HG02938 (cell line): ENCODE measurements at regions not wholly inside any gene's neighbourhood (a gene's known extent, or its start where the extent isn't known, plus 50 kb on each side); places are given as distances from the start of the nearest gene placed in this dataset.
"Not testable (repeated sequence)": the region's sequence is repeated elsewhere in the genome, so short reads cannot be mapped to it uniquely, and the experiment has no call there.

Experiments
- ATAC-seq: cut with Tn5 transposase; IDR thresholded peaks from one replicate; pipeline ENCODE4 v1.9.1; 2021; ENCODE audit warnings: mild to moderate bottlenecking, moderate library complexity; ENCODE audit not compliant: unreplicated experiment

DNA sequence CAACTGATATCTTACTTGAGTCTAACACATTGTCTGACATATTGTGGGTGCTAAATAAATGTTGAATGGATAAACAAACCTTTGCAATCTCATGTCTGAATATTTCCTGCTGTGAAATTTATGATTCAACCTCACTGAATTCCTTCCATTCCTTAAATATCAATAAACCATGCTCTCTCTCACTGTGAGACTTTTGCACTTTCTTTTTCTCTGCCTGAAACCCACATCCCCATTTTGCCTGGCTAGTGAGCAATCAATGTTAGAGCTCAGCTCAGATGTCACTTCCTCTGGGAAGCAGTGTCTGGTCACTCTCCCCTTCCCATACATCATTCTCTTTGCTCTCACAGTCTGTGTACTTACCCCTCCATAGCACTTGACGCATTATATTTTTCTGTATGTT lies 383.7 kb upstream of the TRPC7 start:
- ATAC-seq: no peak

DNA sequence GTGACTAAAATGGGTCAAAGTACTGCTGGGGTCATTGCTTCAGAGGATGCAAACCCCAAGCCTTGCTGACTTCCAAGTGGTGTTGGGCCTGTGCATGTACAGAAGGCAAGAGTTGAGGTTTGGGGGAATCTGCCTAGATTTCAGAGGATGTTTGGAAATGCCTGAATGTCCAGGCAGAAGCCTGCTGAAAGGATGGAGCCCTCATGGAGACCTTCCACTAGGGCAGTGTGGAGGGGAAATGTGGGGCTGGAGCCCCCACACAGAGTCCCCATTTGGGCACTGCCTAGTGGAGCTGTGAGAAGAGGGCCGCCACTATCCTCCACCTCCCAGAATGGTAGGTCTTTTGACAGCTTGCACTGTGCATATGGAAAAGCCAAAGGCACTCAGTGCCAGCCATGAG lies 377.7 kb upstream of the TRPC7 start:
- no peak for ATAC-seq

DNA sequence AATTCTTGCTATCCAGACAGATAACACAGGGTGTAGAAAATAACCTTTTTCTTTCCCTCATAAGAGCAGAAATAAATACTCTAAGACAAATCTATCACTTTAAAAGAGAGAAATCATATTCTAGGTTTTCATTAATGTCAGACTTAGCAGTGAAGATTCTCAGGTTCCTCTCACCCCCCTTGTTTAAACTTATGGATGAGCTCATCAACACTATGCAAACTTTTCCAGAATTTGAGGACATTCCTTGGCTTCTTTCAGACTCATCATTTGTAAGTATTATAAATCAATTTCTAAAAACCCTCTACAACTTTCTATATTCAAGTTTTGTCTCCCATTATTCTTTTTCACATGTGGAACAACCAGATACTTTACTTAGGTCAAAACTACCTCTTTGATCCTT lies 374.9 kb upstream of the TRPC7 start:
- no peak for ATAC-seq

DNA sequence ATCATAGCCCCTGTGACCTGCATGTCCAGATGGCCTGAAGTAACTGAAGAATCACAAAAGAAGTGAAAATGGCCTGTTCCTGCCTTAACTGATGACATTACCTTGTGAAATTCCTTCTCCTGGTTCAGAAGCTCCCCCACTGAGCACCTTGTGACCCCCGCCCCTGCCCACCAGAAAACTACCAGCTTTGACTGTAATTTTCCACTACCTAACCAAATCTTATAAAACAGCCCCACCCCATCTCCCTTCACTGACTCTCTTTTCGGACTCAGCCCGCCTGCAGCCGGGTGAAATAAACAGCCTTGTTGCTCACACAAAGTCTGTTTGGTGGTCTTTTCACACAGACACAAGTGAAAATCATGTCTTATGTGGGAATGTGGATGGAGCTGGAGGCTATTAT lies 373.9 kb upstream of the TRPC7 start:
- not testable (repeated sequence) for ATAC-seq

DNA sequence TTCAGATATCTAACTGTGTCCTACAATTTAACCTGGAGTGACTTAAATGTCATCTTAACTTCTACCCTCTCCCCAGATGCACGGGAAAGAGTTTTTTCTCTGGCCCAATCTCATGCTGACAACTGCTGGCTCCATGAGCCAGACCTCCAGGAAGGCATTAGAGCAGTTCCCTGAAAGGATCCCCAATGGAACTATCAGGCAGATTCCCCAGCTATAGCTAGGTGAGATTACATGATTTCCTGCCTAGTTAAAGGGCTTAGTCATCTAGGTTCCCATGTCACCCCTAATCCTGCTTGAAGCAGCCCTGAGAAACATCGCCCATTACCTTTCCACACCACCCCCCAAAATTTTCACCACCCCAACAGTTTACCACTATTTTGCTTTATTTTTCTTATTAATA lies 373.5 kb upstream of the TRPC7 start:
- ATAC-seq: no peak

DNA sequence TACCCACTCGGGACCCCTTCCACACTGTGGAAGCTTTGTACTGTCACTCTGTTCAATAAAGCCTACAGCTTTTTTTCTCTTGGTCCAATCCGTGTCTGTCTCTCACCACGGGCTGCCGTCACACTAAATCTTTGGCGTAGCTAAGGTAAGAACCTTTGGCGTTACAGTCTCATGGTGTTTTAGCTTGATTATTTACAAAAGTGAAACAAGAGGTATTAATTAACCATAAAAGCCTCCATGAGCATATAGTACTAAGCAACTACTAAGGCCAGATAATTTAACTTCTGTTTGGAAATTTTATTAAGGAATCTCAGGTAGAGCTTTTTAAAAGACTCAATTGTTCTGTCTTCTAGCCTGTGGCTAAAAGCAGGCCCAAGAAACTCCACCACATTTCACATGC lies 370.7 kb upstream of the TRPC7 start:
- ATAC-seq: no peak

DNA sequence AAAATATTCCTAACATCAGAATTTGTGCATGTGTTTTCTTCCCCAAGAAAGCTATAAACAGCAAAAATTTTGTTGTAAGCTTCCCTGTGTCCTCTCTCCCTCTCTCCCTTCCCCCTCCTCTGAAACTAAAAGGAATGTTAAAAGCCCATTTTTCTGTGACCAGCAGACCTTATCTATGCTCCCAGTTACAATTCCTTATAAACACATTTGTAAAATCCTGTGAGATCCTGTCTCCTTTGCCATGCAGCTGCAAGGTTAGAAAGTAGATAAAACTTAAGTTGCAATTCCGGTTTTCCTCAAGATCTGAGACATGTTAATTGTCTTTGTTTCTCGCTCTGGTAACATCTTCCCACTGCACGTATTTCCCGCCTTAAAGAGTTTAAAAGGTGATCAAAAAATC lies 370.3 kb upstream of the TRPC7 start:
- ATAC-seq: not testable (repeated sequence)

DNA sequence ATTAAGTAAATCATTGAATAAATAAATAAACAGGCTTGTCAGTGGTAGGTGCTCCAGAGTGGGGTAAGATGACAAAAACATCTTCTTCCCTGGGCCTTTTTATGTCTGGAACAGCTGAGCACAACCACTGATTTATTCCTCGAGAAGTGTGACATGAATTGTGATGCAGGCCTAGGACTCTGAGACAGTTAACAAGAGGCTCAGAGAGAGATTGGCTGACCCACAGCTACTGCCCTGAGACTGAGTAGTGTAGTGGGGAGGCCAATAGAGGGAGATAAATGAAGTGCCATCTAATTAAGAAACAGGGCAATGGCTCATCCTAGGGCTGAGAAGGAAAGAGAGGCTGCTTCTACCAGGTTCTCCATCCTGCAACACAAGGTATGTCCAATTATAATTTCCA lies 369.3 kb upstream of the TRPC7 start:
- no peak for ATAC-seq

DNA sequence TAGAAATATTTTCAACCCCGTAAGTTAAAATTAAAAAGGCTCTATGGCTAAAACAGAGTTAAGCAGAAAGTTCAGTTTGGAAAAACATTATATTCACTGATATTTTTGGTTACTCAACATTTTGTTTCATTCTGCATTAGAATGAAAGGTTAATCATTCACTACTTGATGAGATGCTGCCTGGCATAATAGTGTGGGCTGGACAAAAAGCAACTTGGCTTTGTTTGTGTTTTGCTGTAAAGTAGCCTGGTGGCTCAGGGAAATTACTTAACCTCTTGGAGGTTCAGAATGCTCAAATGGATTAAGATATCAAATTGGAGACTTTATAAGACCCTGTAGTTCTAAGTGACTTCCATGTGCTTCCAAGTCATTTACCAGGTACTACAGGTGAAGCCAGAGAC lies 367.4 kb upstream of the TRPC7 start:
- ATAC-seq: no peak

DNA sequence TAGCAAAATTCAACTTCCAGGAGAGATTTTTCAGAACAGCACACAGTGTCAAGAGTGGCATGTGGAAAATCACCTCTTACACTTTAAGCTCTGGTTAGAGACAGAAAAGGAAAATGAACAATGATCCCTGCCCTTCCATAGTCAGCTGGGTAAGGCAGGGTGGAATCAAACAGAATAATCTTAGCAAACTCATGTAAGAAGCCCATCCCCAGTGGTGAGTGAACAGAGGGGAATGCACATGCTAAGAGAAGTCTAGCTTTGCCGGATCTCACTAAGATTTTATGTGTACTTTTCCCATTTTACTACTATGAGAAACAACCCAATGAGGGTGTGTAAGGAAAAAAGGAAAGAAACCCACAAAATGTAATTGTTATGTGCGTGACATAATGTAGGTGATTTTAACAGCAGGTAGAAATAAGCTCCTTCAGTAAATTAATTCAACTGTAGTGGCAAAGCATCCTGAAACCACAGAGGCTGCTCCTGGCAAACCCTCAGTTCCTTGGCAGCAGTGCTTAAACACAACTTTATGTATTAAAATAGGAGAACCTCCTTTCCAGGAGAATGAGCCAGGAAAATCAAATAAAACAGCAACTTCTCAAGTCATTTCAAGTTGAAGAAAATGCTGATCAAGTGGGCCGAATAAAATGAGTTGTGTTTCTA lies 366.0 kb upstream of the TRPC7 start:
- no peak for ATAC-seq

DNA sequence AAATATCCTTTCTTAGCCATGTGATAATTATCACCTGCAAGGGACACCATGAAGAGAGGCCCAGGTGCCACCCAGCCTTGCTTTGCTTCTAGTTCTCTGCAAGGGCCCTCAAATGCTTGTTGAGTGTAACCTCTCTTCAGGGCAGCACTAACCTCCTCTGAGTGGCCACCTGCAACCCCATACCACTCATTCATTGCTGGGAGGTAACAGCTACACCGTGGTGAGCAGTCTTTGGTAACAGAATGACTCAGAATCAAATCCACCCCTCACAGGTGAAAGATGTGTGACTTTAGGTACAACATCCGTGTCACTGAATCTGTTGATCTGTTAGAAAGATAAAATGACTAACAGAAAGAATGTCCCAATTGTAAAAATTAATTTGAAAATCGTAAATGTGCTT lies 365.1 kb upstream of the TRPC7 start:
- ATAC-seq: no peak

DNA sequence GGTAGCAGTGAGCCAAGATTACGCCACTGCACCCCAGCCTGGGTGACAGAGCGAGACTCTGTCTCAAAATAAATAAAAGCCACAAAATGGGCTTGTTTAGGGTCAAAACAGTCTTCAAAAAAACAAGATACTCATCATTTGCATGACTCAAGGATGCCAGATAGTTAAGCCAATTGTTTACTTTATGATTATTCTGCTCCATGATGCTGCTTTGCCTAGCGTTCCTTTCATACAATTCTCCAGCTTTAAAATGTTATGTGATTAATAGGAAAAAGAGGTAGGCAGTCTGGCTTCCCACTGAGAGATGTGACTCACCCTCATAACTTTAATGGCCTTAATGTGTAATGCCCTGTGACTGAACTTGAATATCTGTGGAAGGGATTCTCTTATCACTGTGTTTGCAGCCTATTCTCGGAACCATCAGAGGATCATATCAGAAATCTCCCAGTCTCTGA lies 364.6 kb upstream of the TRPC7 start:
- no peak for ATAC-seq

DNA sequence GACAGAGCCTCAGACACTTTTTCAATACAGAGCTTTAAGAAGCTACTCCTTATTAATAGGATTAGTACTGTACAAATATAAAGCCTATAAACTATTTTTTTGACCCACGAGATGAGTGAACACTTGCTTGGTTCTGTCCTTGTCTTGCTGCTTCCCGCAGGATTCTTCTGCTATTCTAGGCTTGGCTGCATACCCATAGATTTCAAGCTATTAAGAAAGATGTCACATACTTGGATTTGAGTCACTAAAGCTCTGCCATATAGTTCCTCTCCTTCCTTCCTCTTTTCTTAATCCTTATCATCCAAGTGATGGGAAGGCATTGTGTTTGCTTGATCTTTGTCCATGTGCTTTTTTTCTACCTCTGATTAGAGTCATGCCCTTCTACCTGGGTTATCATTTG lies 361.2 kb upstream of the TRPC7 start:
- ATAC-seq: no peak

DNA sequence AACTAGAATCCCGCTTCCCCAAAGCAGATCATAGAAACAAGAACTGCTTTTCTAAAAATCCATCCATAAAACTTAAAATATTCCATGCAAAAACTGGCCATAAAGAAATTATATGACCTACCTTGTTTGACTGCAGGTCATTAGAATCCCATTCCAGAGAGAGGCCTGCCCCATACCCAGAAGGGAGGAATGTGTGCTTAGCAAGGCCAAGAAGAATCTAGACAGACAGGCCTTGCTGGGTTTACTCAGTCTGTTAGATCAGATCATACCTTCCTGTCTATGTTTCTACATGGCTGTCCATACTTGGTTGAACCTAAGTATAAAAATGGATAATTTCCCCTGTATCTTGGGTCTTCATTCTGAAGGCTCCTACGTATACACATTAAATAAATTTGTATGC lies 358.8 kb upstream of the TRPC7 start:
- no peak for ATAC-seq

DNA sequence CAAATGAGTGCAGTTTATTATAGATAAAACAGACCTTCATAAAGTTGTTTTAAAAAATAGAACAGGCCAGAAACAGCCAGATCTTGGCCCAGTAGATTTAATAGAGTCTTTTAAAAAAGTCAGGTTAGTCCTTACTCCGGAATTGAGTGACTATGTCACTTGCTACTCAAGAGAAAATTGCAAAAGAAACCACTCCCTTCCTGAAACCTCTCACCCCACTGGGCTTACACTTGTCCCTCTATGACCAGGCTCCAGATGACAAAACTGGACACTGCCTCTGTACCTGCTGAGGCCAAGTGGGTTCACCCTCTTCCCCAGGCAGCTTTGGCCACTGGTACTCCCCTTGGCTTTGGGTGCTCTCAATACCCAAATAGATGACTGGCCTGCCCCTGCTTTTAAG lies 357.2 kb upstream of the TRPC7 start:
- ATAC-seq: no peak

DNA sequence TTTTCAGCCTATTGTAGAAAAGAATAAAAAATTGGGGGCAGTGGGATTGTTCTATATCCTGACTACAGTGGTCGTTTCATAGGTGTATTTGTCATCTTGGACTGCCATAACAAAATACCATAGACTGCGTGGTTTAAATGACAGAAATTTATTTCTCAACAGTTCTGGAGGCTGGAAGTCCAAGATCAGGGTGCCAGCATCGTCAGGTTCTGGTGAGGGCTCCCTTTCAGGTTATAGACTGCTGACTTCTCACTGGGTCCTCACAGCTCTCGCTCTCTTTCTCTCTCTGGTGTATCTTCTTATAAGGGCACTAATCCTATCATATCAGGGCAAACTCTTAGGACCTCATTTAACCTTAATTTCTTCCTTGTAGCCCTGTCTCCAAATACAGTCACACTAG lies 356.7 kb upstream of the TRPC7 start:
- ATAC-seq: no peak

DNA sequence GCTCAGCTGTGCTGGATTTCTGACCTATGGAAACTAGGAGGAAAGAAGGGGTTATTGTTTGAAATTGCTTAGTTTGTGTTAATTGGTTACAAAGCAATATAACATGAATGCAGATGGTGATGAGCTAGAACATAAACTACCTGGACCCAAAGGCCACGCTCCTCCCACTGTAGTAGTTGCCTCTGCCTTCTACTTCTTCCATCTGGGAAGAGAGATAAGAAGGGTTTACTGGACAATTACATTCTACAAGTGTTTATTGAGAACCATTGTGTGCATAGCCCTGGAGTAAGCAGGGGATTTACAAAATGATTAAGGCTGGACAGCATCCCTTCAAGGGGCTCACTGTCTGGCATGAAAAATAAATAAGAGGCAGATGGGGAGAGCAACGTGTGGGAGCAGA lies 355.3 kb upstream of the TRPC7 start:
- no peak for ATAC-seq

DNA sequence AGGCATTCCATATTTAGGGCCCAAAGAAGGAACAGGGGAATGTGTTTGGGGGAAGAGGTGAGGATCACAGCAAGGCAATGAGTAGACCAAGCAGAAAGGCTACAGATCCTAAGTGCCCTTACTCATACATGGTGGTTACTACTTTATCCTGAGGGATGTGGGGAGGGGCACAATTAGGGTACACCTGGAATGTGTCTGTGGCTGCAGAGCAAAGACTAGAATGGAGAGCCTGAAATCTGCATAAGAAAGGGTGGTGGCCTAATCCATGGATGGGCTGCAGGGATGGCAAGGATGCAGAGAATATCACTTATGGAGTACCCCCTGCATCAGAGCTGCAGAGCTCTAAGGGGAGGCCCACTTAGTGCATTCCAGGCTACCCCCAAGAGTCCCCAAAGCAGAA lies 352.6 kb upstream of the TRPC7 start:
- ATAC-seq: no peak

DNA sequence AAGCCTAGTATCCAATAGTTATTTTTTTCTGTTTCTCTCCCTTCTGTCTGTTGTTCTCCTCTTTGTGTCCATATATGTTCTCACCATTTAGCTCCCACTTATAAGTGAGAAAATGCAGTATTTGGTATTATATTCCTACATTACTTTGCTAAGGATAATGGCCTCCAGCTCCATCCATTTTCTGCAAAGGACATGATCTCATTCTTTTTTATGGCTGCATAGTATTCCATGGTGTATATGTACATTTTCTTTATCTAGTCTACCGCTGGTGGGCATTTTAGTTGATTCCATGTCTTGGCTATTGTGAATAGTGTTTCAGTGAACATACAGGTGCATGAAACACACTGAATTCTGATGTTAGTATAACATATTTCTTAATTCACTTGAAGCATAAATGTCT lies 348.9 kb upstream of the TRPC7 start:
- no peak for ATAC-seq

DNA sequence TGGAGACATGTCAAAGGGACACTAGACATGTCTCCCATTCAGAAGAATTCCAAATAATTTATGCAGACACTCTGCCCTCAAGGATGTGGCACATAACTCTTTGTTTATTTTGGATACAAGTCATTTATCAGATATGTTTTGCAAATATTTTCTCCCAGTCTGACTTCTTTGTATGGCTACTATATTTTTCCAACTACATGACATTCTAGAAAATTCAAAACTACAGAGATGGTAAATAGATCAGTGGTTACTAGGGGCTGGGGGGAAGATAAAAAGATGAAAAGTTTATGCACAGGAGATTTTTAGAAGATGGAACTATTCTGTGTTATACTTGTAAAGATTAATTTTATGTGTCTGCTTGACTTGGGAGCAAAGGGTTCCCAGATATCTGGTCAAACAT lies 347.3 kb upstream of the TRPC7 start:
- ATAC-seq: no peak

DNA sequence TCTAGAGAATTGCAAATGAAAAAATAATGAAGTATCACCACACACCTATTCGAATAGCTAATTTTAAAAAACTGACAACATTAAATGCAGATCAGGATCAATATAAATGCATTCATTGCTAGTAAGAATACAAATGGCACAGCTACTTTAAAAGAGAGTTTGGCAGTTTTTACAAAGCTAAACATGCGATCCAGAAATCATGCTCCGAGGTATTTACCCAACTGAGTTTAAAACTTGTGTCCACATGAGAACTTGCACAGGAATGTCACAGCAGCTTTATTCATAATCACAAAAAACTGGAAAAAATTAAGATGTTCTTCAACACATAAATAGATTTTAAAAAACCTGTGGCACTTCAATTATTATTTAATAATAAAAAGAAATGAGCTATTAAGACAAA lies 345.5 kb upstream of the TRPC7 start:
- no peak for ATAC-seq

DNA sequence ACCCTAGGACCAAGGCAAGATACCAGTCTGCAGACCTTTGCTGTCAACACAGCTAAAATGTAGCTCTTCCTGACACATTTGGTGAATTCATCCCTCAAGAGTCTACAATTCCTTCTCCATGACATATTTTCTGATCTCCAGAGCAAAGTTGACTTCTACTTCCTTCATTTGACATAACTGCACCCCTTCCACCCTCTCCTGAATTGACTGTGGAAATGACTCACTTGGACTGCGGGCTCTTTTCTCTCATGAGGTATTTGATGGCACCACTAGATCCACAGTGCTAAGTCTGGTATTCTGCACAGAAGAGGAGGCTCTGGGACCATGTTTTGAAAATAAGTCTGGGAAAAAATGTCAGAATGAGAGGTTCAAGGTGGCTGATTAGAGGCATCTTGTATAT lies 338.4 kb upstream of the TRPC7 start:
- no peak for ATAC-seq

DNA sequence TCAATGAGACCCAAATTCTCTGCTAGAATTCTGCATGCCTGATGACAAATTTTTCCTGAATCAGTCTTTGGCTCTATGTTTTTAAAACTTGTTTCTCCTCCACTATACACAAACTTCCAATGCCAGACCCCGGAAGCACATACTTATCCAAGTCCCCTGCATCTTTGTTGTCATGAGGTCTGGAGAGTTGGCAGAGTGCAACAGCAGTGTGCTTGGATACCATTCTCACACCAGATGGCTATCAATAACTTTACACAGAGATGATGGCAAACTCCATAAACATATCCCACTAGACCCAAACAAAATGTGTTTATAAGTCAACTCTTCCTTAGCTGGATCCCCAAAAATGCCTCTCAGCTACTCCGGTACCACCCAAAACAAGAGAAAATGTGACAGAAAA lies 337.7 kb upstream of the TRPC7 start:
- ATAC-seq: no peak

DNA sequence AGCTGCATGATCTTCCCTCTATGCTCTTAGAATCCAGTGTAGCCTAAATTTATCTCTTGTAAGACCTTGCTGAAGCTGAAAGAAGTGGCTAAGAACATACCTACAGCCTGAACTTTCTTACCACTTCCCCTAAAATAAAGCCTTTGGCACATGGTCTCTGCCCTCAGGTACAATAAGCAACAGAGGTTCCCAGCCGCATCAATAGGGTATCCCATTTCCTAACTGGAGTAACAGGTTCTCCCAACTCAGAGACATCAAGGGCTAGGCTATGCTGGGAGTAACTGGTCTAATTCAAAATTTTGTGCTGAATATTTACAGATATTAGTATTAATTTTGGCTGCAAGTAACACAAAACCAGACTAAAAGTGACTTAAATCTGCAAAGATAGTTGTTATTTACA lies 335.8 kb upstream of the TRPC7 start:
- ATAC-seq: no peak
